Chondrocyte (in vitro differentiated cells): ENCODE measurements at regions not wholly inside any gene's neighbourhood (a gene's known extent, or its start where the extent isn't known, plus 50 kb on each side); places are given as distances from the start of the nearest gene placed in this dataset.

Experiments
- DNase-seq: peaks from one replicate; pipeline ENCODE4 v3.0.0; 2021; ENCODE audit warnings: mixed read lengths, low spot score
- H3K27ac Mint-ChIP-seq: one replicate; pipeline ENCODE4 v1.8.0; 2021; ENCODE audit warnings: mild to moderate bottlenecking, moderate library complexity, mixed read lengths; ENCODE audit not compliant: unreplicated experiment
- H3K27me3 Mint-ChIP-seq: 2 replicates; pipeline ENCODE4 v1.8.0; 2021; ENCODE audit warnings: low read depth, mixed read lengths
- H3K36me3 Mint-ChIP-seq: 2 replicates; pipeline ENCODE4 v1.8.0; 2021; ENCODE audit warnings: low read depth, mixed read lengths
- H3K4me1 Mint-ChIP-seq: 2 replicates; pipeline ENCODE4 v1.8.0; 2021; ENCODE audit warnings: low read depth, mild to moderate bottlenecking, mixed read lengths
- H3K4me3 Mint-ChIP-seq: one replicate; pipeline ENCODE4 v1.8.0; 2021; ENCODE audit warnings: mild to moderate bottlenecking, moderate library complexity, mixed read lengths; ENCODE audit not compliant: unreplicated experiment
- H3K9me3 Mint-ChIP-seq: 2 replicates; pipeline ENCODE4 v1.8.0; 2021; ENCODE audit warnings: low read depth, mixed read lengths
- CTCF ChIP-seq: fragments of 200-600 bp; sonication (generic); IDR thresholded peaks from 2 replicates; pipeline ENCODE4 v1.5.0; 2021; ENCODE audit warnings: antibody characterized with exemption, mild to moderate bottlenecking, moderate library complexity

DNA sequence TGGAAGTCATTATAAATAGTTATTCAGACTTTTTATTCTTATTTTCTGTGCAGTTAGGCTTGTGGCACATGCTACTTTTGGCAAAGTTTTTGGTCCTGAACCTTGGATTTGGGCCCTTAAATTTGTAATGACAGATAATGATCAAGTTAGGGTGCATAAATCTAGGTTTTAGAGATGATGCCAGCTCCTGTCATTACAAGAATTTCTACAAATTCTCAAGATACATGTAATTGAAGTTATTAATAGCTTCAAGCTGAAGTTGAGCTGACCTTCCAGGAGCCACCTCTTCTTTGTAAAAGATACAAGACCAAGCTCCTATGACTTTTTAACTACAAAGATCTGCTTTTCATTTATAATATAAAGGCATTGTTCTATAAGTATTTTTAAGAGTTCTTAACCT lies 255.6 kb upstream of the UGT8 start:
- no peak for TF ChIP-seq CTCF
- H3K4me1 Mint-ChIP-seq, result peaks cover 2% of the 10 kb centered on the region

DNA sequence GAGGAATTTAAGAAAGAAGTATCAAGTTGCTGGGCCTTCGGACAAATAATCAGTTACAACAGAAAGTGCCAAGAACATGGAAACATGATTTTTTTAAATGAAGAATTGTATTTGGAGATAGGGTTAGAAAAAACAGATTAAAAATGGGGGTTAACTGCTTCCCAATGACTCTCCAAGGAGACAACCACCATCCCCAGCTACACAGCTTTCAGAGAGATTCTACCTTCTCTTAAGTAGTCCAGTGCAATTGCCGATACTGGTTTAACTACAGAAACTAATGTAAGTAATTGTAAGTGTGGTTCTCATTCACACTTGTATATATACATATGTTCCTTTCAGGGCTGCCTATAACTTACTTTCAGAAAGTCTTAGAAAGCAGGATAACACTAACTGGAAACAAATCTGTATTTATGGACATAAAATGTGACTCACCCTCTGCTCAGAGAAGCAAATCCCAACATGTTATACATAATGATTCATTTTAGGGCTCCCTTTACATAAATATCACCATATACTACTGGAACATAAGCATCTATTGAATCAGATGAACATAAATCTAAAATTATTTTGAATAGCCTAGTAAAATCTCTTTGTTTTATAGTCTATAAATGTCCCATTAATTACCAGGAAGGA lies 248.9 kb upstream of the UGT8 start:
- Mint-ChIP-seq H3K9me3 (peaks cover 17% of the 10 kb centered on the region), H3K27me3 (no peaks in the 10 kb centered on the region), H3K4me3 (no peak overlapping the region), H3K4me1 (peaks cover 17% of the 10 kb centered on the region), H3K27ac (peak overlapping the region; percentile 20), H3K36me3 (peaks cover 10% of the 10 kb centered on the region)
- DNase-seq, result no peak
- no peak for TF ChIP-seq CTCF

More for the DNA sequence above, 255.6 kb upstream of the UGT8 start:
- Mint-ChIP-seq H3K9me3 (no peaks in the 10 kb centered on the region), H3K4me3 (no peak overlapping the region), H3K36me3 (no peaks in the 10 kb centered on the region), H3K27ac (no peak overlapping the region), H3K27me3 (no peaks in the 10 kb centered on the region)
- no peak for DNase-seq

- Mint-ChIP-seq H3K27ac (no peak overlapping the region), H3K36me3 (peaks cover 4% of the 10 kb centered on the region), H3K4me1 (peaks cover 50% of the 10 kb centered on the region), H3K27me3 (no peaks in the 10 kb centered on the region), H3K9me3 (peaks cover 12% of the 10 kb centered on the region), H3K4me3 (no peak overlapping the region)
- no peak for TF ChIP-seq CTCF
- DNase-seq, result no peak
These were observed 239.7 kb upstream of the UGT8 start for GRCh38 chr4:114358901-114359300.

DNA sequence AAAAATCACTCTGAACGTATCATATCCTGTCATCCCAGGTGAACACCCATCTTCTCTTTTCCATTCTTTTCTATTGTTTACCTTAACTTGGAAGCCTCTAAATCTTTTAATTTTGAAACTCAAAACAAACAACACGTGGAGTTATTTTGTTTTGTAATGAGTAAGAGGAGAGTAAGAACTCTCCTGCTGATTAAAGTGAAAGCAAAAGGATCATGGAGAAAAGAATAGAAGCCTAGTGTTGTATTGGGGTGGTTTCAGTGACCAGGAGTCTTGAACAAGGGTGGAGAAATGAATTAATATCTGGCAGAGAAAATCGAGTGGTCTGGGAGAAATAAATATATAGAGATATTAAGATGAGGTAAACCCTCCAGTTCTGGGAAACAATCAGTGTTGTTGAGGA lies 237.4 kb upstream of the UGT8 start:
- Mint-ChIP-seq H3K27ac (peak overlapping the region; percentile 32), H3K36me3 (peaks cover under 1% of the 10 kb centered on the region), H3K9me3 (peaks cover 12% of the 10 kb centered on the region), H3K4me3 (no peak overlapping the region), H3K4me1 (peaks cover 69% of the 10 kb centered on the region), H3K27me3 (no peaks in the 10 kb centered on the region)
- DNase-seq, result no peak
- TF ChIP-seq CTCF, result no peak

DNA sequence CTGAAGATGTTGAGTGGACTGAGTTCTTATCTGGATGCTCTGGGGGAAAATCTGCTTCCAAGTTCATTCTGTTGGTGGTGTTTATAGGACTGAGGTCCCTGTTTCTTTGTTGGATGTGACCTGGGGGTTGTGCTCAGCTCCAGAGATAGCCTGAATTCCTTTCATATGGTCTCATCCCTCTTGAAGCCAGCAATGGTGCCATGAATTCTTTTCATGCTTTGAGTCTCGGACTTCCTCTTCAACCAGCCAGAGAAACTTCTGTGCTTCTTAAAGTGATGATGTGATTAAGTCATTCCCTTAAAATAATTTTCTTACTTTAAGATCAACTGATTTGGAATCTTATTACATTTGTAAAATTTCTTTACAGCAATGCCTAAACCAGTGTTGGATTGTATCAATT lies 233.8 kb upstream of the UGT8 start:
- no peak for TF ChIP-seq CTCF
- no peak for DNase-seq
- H3K27me3 Mint-ChIP-seq, result no peaks in the 10 kb centered on the region
- peaks cover 11% of the 10 kb centered on the region for H3K9me3 Mint-ChIP-seq
- no peaks in the 10 kb centered on the region for H3K36me3 Mint-ChIP-seq
- H3K4me1 Mint-ChIP-seq, result peaks cover 66% of the 10 kb centered on the region
- peak overlapping the region; percentile 61 for H3K4me3 Mint-ChIP-seq
- peak overlapping the region; percentile 95 for H3K27ac Mint-ChIP-seq
